OCI-LY3 (cell line): ENCODE measurements at regions not wholly inside any gene's neighbourhood (a gene's known extent, or its start where the extent isn't known, plus 50 kb on each side); places are given as distances from the start of the nearest gene placed in this dataset.
"Not testable (repeated sequence)": the region's sequence is repeated elsewhere in the genome, so short reads cannot be mapped to it uniquely, and the experiment has no call there.

Source experiments
- CTCF ChIP-seq: fragments of 200-600, 300-600 bp; sonication (generic); IDR thresholded peaks from 2 replicates; pipeline ENCODE4 v1.5.1; 2014; ENCODE audit warnings: antibody characterized with exemption, low read length, low read depth
- EZH2phosphoT487 ChIP-seq: fragments of 200-600 bp; shearing (Covaris generic); IDR thresholded peaks from 2 replicates; pipeline ENCODE4 v1.6.1; 2018; ENCODE audit warnings: antibody characterized with exemption, mixed run types, low read depth

GRCh38 chr7:15809936-15810335 is 123.5 kb upstream of the MEOX2 start:
- not testable (repeated sequence) for TF ChIP-seq CTCF, EZH2phosphoT487
